Right lobe of liver (tissue), 6 donors: ENCODE measurements at regions not wholly inside any gene's neighbourhood (a gene's known extent, or its start where the extent isn't known, plus 50 kb on each side); places are given as distances from the start of the nearest gene placed in this dataset.

Source experiments
- ATAC-seq, 4 donors: fragments of 200-7000 bp; cut with Tn5 transposase; one replicate each; pipeline ENCODE4 v1.9.1; 2020; ENCODE audit warnings: mild to moderate bottlenecking in 4 of 4, moderate library complexity in 4 of 4
- DNase-seq, 3 donors: peaks; one replicate each; pipeline ENCODE4 v3.0.0-alpha.2; 2020
- H3K27ac ChIP-seq, 3 donors: fragments of 200-600 bp; one replicate each; pipeline ENCODE4 v1.8.0; 2022
- H3K27me3 ChIP-seq, 2 donors: fragments of 200-600 bp; one replicate each; pipeline ENCODE4 v1.8.0; 2022
- H3K36me3 ChIP-seq, 4 donors: fragments of 200-600 bp; sonication (generic) in 1 of 4; one replicate each; pipeline versions ENCODE4 v1.5.1 to v1.8.0; 2017 to 2022; ENCODE audit warnings: control low read depth in 1 of 4
- H3K4me1 ChIP-seq, 4 donors: fragments of 200-600 bp; sonication (generic) in 1 of 4; one replicate each; pipeline versions ENCODE4 v1.5.1 to v1.8.0; 2017 to 2022; ENCODE audit warnings: control low read depth in 1 of 4
- H3K4me3 ChIP-seq, 3 donors: fragments of 200-600 bp; one replicate each; pipeline ENCODE4 v1.8.0; 2022
- H3K9me3 ChIP-seq, 4 donors: fragments of 200-600 bp; sonication (generic) in 1 of 4; one replicate each; pipeline versions ENCODE4 v1.5.1 to v1.8.0; 2017 to 2022; ENCODE audit warnings: control low read depth in 1 of 4
- POLR2A ChIP-seq: fragments of 450-650 bp; IDR thresholded peaks from one replicate; pipeline ENCODE4 v1.6.1; 2017; ENCODE audit warnings: antibody characterized with exemption, mild to moderate bottlenecking
- WGBS: methylation state at CpG from one replicate; pipeline ENCODE4 v1.1.6; 2018; ENCODE audit warnings: low coverage, low lambda C conversion rate; ENCODE audit not compliant: insufficient coverage; ENCODE audit errors: missing lambda C conversion rate; 5-methylcytosine and 5-hydroxymethylcytosine counted together
- intact Hi-C, 2 donors: fragments of 100-400 bp; cut with DNase I; formaldehyde crosslinking; loops; one replicate each; pipeline versions ENCODE4 v1.11.2 to v1.14.1; 2022
- TF ChIP-seq, protein P1 (sequence below), 4 donors: fragments of 200-600 bp in 3 of 4; fragments of 450-650 bp in 1 of 4; IDR thresholded peaks; one replicate each; pipeline versions ENCODE4 v1.5.1 to v1.8.0; 2016 to 2022; ENCODE audit warnings: antibody characterized with exemption in 4 of 4, mild to moderate bottlenecking in 2 of 4
- donor health status: DM: no; HTN: yes; CAD: no.
- donor health status: DM: no; HTN: no; CAD: no.
- donor health status: DM: no; HTN: no; CAD: no.
- donor health status: DM: no; HTN: yes; CAD: no.
- donor health status: DM: no; HTN: yes; CAD: no.

DNA sequence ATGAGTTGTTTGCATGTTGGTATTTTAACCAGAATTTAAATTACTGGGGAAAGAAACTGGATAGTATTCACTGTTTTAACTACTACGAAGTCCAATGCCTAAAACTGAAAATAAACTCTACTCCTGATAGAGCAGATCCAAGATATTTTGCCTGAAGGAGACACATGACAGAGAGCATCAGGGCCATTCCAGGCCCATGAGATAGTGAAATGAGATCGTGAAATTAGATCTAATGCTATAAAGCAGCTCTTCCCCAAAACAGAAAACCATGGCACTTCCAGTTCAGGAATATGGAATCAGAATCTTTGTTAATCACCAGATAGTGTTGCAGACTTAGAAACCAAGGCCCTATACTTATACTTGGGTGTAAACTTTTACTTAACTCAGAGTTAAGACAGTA lies 124.3 kb upstream of the CACNA2D1 start:
- TF ChIP-seq, protein P1, sequence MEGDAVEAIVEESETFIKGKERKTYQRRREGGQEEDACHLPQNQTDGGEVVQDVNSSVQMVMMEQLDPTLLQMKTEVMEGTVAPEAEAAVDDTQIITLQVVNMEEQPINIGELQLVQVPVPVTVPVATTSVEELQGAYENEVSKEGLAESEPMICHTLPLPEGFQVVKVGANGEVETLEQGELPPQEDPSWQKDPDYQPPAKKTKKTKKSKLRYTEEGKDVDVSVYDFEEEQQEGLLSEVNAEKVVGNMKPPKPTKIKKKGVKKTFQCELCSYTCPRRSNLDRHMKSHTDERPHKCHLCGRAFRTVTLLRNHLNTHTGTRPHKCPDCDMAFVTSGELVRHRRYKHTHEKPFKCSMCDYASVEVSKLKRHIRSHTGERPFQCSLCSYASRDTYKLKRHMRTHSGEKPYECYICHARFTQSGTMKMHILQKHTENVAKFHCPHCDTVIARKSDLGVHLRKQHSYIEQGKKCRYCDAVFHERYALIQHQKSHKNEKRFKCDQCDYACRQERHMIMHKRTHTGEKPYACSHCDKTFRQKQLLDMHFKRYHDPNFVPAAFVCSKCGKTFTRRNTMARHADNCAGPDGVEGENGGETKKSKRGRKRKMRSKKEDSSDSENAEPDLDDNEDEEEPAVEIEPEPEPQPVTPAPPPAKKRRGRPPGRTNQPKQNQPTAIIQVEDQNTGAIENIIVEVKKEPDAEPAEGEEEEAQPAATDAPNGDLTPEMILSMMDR (IDR thresholded peaks at IDR 0.05) = no peak
- no peak for TF ChIP-seq POLR2A
- no peaks in the 10 kb centered on the region for H3K9me3 ChIP-seq
- peaks cover 0 to 8% (median 0%) of the 10 kb centered on the region in 4 donors for H3K4me1 ChIP-seq
- H3K27me3 ChIP-seq = no peaks in the 10 kb centered on the region
- no peak overlapping the region for H3K4me3 ChIP-seq
- no peaks in the 10 kb centered on the region for H3K36me3 ChIP-seq
- intact Hi-C loops = no loop called here
- no peak overlapping the region for H3K27ac ChIP-seq
- DNase-seq (no peak), ATAC-seq (no peak)
- 52% methylated on average over 2 of the region's 2 CpGs for whole genome bisulfite sequencing

DNA sequence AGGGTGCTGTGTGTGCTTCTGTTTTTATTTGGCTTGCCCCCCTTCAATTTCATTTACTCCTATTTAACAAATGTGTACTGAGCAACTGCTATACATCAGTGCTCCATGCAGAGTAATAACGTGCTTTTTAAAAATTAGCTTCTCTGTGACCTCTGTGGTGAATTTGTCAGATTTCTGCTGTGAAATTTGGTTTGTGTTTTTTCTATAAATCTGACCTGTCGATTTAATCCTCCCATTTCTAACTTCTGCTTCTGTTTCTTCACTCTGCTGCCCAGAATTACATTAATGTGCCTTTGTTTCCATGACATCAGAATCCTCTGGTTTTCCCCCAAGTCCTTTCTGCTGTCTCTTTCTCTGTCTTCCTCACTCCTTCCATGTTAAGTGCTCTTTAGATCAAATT lies 123.8 kb upstream of the CACNA2D1 start:
- H3K36me3 ChIP-seq = no peaks in the 10 kb centered on the region
- H3K4me1 ChIP-seq = peaks cover 0 to 4% (median 0%) of the 10 kb centered on the region in 4 donors
- 40% methylated on average over 2 of the region's 2 CpGs for WGBS
- H3K9me3 ChIP-seq = no peaks in the 10 kb centered on the region
- H3K4me3 ChIP-seq = no peak overlapping the region
- TF ChIP-seq, protein P1 (IDR thresholded peaks at IDR 0.05) = no peak
- no peak for TF ChIP-seq POLR2A
- ATAC-seq (no peak), DNase-seq (no peak)
- H3K27me3 ChIP-seq = no peaks in the 10 kb centered on the region
- intact Hi-C loops = no loop called here
- no peak overlapping the region for H3K27ac ChIP-seq

DNA sequence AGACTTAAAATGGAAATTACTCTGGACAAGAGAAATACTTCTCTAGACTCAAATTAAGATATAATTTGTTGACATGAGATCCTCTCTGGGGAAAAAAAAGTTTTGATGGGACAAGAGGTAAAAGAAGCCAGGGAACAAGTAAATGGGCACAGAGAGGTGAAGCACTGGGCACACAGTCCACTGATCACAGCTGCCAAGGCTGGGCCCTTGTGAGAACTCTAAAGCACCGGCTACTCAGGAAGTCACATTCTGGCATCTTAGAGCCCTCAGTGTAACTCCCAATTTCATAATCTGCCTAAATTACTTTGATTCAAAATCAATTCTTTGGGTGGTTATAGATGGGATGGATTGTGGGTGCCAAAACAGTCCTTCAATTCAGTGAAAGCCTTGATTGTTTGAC lies 123.2 kb upstream of the CACNA2D1 start:
- Histone ChIP-seq H3K27ac (no peak overlapping the region), H3K36me3 (no peaks in the 10 kb centered on the region), H3K27me3 (no peaks in the 10 kb centered on the region), H3K9me3 (no peaks in the 10 kb centered on the region), H3K4me1 (no peaks in the 10 kb centered on the region), H3K4me3 (no peak overlapping the region)
- intact Hi-C loops = no loop called here
- WGBS = 33% methylated on average over 1 of the region's 1 CpG
- DNase-seq (no peak), ATAC-seq (no peak)
- TF ChIP-seq POLR2A = no peak

DNA sequence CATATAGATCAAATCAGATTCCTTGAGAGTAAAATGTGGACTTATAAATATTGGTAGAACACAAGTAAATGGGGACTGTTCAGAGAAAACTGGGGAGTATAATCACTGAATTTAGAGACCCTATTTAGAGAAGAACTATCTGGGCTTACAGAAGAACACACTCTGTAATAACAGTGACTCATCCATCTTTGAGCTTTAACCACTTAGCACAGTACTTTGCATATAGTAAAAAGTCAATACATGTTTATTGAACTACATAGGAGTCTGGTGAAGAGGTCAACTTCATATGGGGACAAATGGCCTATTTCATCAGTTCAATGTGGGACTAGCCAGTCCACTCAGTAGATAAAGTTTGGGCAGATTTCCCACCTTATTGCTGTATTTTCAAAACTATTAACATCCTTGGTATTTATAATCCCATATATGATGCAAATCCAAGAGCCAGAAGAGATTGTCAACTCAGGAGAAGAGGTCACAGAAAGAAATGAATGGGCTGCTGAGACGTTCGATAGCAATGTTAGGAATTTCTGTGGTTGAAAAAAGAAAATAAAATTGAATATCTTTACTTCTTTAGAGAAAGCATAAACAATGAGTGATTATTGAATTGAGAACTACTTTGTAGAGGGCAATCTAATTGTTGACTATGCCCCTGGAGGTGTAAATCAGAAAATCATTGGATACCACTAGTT lies 119.3 kb upstream of the CACNA2D1 start:
- no peak for ATAC-seq

DNA sequence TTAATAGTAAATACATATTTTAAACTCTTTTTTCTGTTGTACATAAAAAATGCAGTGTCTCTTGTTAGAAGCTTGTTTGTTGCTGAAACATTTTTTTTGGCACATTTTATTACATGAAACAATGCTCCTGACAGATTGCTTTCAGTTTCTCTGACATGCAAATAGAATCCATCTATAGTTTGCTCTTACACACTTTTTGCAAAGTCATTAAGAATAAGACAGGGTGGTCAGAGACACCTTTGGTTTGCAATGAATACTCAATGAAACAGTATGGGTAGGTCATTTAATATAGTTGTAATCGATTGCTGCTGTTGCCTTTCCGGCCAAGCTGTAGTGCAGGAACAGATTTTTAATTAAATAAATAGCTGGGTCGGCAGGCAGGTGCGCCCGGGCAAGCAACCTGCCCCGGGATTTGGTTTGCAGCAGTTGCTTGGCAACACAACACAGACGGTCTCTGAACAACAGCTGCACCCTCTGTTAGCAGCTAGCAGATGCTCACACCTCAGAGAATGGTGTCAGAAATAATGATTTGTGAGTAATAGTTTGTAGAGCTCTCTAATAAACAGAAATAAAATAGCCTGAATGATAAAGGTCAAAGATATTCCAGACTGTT lies 115.7 kb upstream of the CACNA2D1 start:
- Histone ChIP-seq H3K4me3 (no peak overlapping the region), H3K27me3 (no peaks in the 10 kb centered on the region), H3K27ac (no peak overlapping the region), H3K36me3 (no peaks in the 10 kb centered on the region), H3K4me1 (no peaks in the 10 kb centered on the region), H3K9me3 (no peaks in the 10 kb centered on the region)
- intact Hi-C loops = no loop called here
- ATAC-seq (peak in 1 of 4 donors; percentile 38), DNase-seq (no peak)
- no peak for TF ChIP-seq POLR2A
- TF ChIP-seq, protein P1 (IDR thresholded peaks at IDR 0.05) = no peak
- 19% methylated on average over 7 of the region's 7 CpGs for WGBS

More for the DNA sequence above, 119.3 kb upstream of the CACNA2D1 start:
- Histone ChIP-seq H3K27ac (no peak overlapping the region), H3K27me3 (no peaks in the 10 kb centered on the region), H3K9me3 (no peaks in the 10 kb centered on the region), H3K36me3 (no peaks in the 10 kb centered on the region), H3K4me3 (no peak overlapping the region), H3K4me1 (no peaks in the 10 kb centered on the region)
- 68% methylated on average over 2 of the region's 2 CpGs for WGBS
- no peak for DNase-seq
- intact Hi-C loops = no loop called here
- TF ChIP-seq, protein P1 (IDR thresholded peaks at IDR 0.05) = no peak
- TF ChIP-seq POLR2A = no peak
